ENCODE measurements at regions not wholly inside any gene's neighbourhood (a gene's known extent, or its start where the extent isn't known, plus 50 kb on each side); places are given as distances from the start of the nearest gene placed in this dataset.

DNA sequence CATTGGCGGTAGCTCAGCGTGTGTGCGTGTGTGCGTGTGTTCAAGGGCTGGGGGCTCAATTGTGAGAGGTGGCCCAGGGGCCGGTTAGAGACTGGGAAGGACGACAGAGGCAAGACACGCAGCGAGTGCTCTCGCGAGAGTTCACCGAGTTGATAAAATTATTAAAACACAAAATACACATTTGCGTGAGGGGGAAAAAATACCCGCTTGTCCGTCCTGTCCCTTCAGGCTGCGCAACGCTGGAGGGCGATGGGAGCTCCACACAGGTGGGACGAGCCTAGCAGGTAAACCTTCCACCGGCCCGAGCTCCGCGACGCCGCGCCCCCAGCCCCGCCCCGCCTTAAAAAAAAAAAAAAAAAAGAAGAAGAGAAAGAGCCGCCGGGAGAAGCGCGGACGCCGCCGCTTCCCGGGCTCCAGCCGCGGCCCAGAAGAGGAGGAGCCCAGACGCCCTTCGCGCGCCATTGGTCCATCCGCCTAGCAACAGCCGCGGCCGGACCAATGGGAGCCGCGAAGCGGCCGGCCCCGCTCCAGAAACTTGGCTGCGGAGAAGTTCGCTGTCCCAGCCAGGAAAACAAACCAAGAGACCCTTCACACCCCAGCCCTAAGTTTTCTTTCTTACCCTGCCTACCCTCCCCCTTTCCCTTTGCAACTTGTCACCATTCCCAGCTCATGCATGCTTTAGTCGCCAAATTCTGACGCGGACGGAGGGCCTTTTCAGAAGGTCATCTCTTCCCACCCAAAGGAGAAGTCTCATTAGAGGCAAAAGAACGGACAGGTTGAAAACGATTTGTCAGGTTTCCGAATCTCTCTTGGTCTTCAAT, 169.9 kb upstream of the MAF start:
- Mint-ChIP-seq H3K9me3 (ENCODE audit: unreplicated experiment) (peaks cover 7% of the 10 kb centered on the region), H3K27me3 (ENCODE audit: unreplicated experiment) (no peaks in the 10 kb centered on the region), H3K27ac (ENCODE audit: unreplicated experiment) (peak overlapping the region; percentile 94), H3K36me3 (ENCODE audit: unreplicated experiment) (no peaks in the 10 kb centered on the region), H3K4me1 (ENCODE audit: low read depth, unreplicated experiment) (peaks cover 57% of the 10 kb centered on the region), H3K4me3 (ENCODE audit: unreplicated experiment) (peak overlapping the region; percentile 89)
- peak; percentile 88 for DNase-seq
- TF ChIP-seq, protein P1, sequence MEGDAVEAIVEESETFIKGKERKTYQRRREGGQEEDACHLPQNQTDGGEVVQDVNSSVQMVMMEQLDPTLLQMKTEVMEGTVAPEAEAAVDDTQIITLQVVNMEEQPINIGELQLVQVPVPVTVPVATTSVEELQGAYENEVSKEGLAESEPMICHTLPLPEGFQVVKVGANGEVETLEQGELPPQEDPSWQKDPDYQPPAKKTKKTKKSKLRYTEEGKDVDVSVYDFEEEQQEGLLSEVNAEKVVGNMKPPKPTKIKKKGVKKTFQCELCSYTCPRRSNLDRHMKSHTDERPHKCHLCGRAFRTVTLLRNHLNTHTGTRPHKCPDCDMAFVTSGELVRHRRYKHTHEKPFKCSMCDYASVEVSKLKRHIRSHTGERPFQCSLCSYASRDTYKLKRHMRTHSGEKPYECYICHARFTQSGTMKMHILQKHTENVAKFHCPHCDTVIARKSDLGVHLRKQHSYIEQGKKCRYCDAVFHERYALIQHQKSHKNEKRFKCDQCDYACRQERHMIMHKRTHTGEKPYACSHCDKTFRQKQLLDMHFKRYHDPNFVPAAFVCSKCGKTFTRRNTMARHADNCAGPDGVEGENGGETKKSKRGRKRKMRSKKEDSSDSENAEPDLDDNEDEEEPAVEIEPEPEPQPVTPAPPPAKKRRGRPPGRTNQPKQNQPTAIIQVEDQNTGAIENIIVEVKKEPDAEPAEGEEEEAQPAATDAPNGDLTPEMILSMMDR (IDR thresholded peaks at IDR 0.05; ENCODE audit: partially characterized antibody, unreplicated experiment), result no peak

- no peaks in the 10 kb centered on the region for H3K27me3 Mint-ChIP-seq (ENCODE audit: unreplicated experiment)
- H3K4me1 Mint-ChIP-seq (ENCODE audit: low read depth, unreplicated experiment), result peaks cover 59% of the 10 kb centered on the region
- H3K27ac Mint-ChIP-seq (ENCODE audit: unreplicated experiment), result peak overlapping the region; percentile 94
- no peak for DNase-seq
- TF ChIP-seq, protein P1 (IDR thresholded peaks at IDR 0.05; ENCODE audit: partially characterized antibody, unreplicated experiment), result no peak
- no peaks in the 10 kb centered on the region for H3K36me3 Mint-ChIP-seq (ENCODE audit: unreplicated experiment)
- H3K4me3 Mint-ChIP-seq (ENCODE audit: unreplicated experiment), result peak overlapping the region; percentile 89
- peaks cover 7% of the 10 kb centered on the region for H3K9me3 Mint-ChIP-seq (ENCODE audit: unreplicated experiment)
These were observed 169.3 kb upstream of the MAF start for GRCh38 chr16:79769928-79770243.

DNA sequence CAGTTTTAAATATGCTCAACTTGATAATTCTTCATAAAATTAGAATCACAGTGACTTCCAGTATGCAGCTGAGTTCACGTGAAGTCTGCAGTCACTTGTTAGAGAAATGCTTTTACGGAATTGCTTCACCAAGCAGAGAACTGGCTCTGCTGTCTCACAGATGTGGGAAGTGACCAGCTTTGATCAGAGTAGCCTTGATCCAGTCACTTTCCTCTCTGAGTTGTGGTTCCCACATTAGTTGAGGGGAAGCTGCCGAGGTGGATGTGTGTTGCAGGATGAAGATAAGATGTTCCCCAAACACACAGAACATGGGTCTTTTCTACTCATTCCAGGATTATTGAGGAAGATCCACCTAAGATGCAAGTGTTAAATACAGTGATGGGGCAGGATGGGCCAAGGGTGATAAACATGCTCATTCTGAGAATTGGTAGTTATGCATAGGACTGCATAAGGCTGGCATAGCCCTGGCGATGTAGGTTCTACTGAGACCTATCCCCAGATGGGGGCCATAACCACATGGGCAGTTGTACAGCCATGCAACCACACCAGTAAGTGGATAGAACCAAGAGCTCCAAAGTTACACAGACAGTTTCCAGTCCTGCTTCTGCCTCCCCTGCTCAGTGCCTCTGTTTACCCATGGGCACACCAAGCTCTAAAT, 168.9 kb upstream of the MAF start:
- TF ChIP-seq, protein P1 (IDR thresholded peaks at IDR 0.05; ENCODE audit: partially characterized antibody, unreplicated experiment), result no peak
- Mint-ChIP-seq H3K27me3 (ENCODE audit: unreplicated experiment) (peaks cover 4% of the 10 kb centered on the region), H3K9me3 (ENCODE audit: unreplicated experiment) (peaks cover 7% of the 10 kb centered on the region), H3K27ac (ENCODE audit: unreplicated experiment) (peak overlapping the region; percentile 14), H3K4me1 (ENCODE audit: low read depth, unreplicated experiment) (peaks cover 64% of the 10 kb centered on the region), H3K36me3 (ENCODE audit: unreplicated experiment) (no peaks in the 10 kb centered on the region), H3K4me3 (ENCODE audit: unreplicated experiment) (peak overlapping the region; percentile 89)
- no peak for DNase-seq

GRCh38 chr16:79768276-79768970, 167.9 kb upstream of the MAF start:
- H3K36me3 Mint-ChIP-seq (ENCODE audit: unreplicated experiment), result no peaks in the 10 kb centered on the region
- peaks cover 65% of the 10 kb centered on the region for H3K4me1 Mint-ChIP-seq (ENCODE audit: low read depth, unreplicated experiment)
- no peak for DNase-seq
- TF ChIP-seq, protein P1 (IDR thresholded peaks at IDR 0.05; ENCODE audit: partially characterized antibody, unreplicated experiment), result no peak
- H3K4me3 Mint-ChIP-seq (ENCODE audit: unreplicated experiment), result no peak overlapping the region
- peak overlapping the region; percentile 80 for H3K27ac Mint-ChIP-seq (ENCODE audit: unreplicated experiment)
- peaks cover 4% of the 10 kb centered on the region for H3K27me3 Mint-ChIP-seq (ENCODE audit: unreplicated experiment)
- H3K9me3 Mint-ChIP-seq (ENCODE audit: unreplicated experiment), result peaks cover 7% of the 10 kb centered on the region

Data from glutamatergic neuron (in vitro differentiated cells).